HUES64 (cell line): ENCODE measurements at regions not wholly inside any gene's neighbourhood (a gene's known extent, or its start where the extent isn't known, plus 50 kb on each side); places are given as distances from the start of the nearest gene placed in this dataset.

Experiments used
- H3K27ac ChIP-seq: 2 replicates; pipeline ENCODE4 v1.7.0; 2013; ENCODE audit warnings: low read depth, low read length, inconsistent platforms
- H3K27me3 ChIP-seq: 2 replicates; pipeline ENCODE4 v1.6.1; 2013; ENCODE audit warnings: mild to moderate bottlenecking, low read length; ENCODE audit not compliant: insufficient read depth
- H3K36me3 ChIP-seq: 2 replicates; pipeline ENCODE4 v1.6.1; 2013; ENCODE audit warnings: mild to moderate bottlenecking, low read length; ENCODE audit not compliant: insufficient read depth
- H3K4me1 ChIP-seq: 2 replicates; pipeline ENCODE4 v1.6.1; 2013; ENCODE audit warnings: mild to moderate bottlenecking, low read length, moderate library complexity; ENCODE audit not compliant: insufficient read depth
- H3K4me3 ChIP-seq: 2 replicates; pipeline ENCODE4 v1.5.1; 2013; ENCODE audit warnings: mild to moderate bottlenecking, low read length, moderate library complexity
- H3K9ac ChIP-seq: 2 replicates; pipeline ENCODE4 v1.6.1; 2013; ENCODE audit warnings: mild to moderate bottlenecking, low read depth, low read length
- H3K9me3 ChIP-seq: 2 replicates; pipeline ENCODE4 v1.6.1; 2013; ENCODE audit warnings: low read depth, low read length; ENCODE audit not compliant: insufficient read depth
- WGBS: fragments of 150-250, 120-280 bp; methylation state at CpG from one replicate; pipeline ENCODE4 v1.1.7; 2013; ENCODE audit warnings: missing lambda C conversion rate; 5-methylcytosine and 5-hydroxymethylcytosine counted together

DNA sequence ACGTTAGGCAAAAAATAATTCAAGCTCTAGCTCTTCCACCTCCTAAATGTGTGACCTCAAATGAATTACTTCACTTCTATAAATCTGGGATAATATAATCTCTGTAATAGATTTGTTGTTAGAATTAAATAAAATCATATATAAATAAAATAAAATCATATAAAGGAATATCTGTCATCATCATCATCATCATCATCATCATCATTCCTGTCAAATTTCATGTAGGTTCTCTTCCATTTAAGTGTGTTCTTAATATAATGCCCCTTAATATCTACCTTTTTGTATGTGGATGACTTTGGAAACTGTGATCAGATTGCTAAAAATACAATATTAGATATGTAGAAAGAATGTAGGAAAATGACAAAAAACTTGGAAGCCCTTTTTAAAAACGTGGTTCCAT is 621.0 kb downstream of the ADGRL2 start:
- Histone ChIP-seq H3K27me3 (no peaks in the 10 kb centered on the region), H3K36me3 (no peaks in the 10 kb centered on the region), H3K9me3 (no peaks in the 10 kb centered on the region), H3K4me1 (peaks cover 3% of the 10 kb centered on the region; the same call in 1 of the 2 replicates), H3K27ac (no peak overlapping the region), H3K4me3 (no peak overlapping the region), H3K9ac (no peak overlapping the region)
- WGBS, result 90% methylated on average over 2 of the region's 2 CpGs

DNA sequence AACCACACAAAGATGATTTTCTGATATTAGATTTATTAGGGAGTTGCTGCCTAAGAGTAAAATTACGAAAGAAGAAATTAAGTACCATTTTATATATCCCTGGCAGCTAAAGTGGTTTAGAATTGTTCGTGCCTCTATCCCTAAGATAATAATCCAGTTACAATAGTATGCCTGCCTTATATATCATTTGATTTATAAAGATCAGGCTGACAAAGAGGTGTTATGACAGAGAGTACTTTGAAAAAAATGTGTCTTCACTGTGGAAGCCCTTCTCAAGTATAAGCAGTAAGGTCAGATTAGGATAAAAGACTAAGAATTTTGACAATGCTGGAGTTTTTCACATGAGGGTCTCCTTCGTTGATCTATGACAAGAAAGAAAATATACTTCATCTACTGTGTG is 619.9 kb downstream of the ADGRL2 start:
- 100% methylated on average over 1 of the region's 3 CpGs for WGBS
- H3K9ac ChIP-seq, result no peak overlapping the region
- no peak overlapping the region for H3K4me3 ChIP-seq
- peaks cover 3% of the 10 kb centered on the region; the same call in 1 of the 2 replicates for H3K4me1 ChIP-seq
- no peaks in the 10 kb centered on the region for H3K9me3 ChIP-seq
- no peaks in the 10 kb centered on the region for H3K36me3 ChIP-seq
- no peak overlapping the region for H3K27ac ChIP-seq
- no peaks in the 10 kb centered on the region for H3K27me3 ChIP-seq

DNA sequence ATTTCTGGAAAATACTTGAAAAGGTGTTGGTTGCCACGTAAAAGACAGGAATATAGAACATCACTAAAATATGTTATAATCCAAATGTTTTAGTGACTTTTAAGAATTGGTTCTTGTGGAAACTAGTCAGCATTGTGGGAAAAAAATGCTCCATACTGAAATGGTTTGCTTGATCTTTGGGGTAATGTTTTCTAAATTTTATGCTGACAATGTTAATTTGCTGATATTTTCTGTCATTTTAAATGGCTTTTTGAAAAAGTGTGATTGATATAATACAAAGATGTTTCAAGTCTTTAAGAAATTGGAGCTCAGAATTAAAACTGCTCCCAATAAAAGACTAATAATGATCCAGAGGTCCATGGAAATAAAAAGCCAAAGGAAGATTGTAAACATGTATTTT is 610.9 kb downstream of the ADGRL2 start:
- Histone ChIP-seq H3K9me3 (no peaks in the 10 kb centered on the region), H3K27ac (no peak overlapping the region), H3K27me3 (no peaks in the 10 kb centered on the region), H3K4me3 (no peak overlapping the region), H3K36me3 (no peaks in the 10 kb centered on the region), H3K4me1 (no peaks in the 10 kb centered on the region), H3K9ac (no peak overlapping the region)
- WGBS, result no CpG with 5 or more reads among the region's 1 CpG

- no peaks in the 10 kb centered on the region for H3K36me3 ChIP-seq
These were observed 604.6 kb downstream of the ADGRL2 start for GRCh38 chr1:82405333-82405732.

DNA sequence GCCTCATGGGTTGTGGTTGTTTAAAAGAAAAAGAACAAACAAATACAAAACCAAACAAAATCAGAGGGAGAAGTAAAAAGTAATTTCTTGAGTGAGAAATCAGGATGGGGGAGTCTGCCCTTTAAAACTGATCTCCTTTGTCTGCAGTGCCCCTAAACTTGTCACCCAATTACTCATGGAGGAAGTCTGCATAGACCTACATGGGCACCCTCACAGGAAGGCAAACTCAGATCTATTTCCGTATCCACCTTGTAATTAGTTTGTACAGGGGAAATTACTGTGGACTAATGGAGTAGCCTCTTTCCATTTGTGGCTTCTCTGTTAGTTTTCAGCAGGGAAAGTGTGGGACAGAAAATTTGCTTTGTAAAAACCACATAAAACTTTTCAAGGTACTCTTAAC is 600.4 kb downstream of the ADGRL2 start:
- H3K9ac ChIP-seq, result no peak overlapping the region
- H3K27ac ChIP-seq, result no peak overlapping the region
- no peaks in the 10 kb centered on the region for H3K4me1 ChIP-seq
- H3K36me3 ChIP-seq, result no peaks in the 10 kb centered on the region
- 100% methylated on average over 1 of the region's 1 CpG for WGBS
- no peaks in the 10 kb centered on the region for H3K9me3 ChIP-seq
- H3K27me3 ChIP-seq, result no peaks in the 10 kb centered on the region
- no peak overlapping the region for H3K4me3 ChIP-seq

More at GRCh38 chr1:82405333-82405732, 604.6 kb downstream of the ADGRL2 start:
- H3K9ac ChIP-seq, result no peak overlapping the region
- WGBS, result 100% methylated on average over 1 of the region's 1 CpG
- no peaks in the 10 kb centered on the region for H3K9me3 ChIP-seq
- H3K4me3 ChIP-seq, result no peak overlapping the region
- no peaks in the 10 kb centered on the region for H3K27me3 ChIP-seq
- H3K4me1 ChIP-seq, result no peaks in the 10 kb centered on the region
- no peak overlapping the region for H3K27ac ChIP-seq

DNA sequence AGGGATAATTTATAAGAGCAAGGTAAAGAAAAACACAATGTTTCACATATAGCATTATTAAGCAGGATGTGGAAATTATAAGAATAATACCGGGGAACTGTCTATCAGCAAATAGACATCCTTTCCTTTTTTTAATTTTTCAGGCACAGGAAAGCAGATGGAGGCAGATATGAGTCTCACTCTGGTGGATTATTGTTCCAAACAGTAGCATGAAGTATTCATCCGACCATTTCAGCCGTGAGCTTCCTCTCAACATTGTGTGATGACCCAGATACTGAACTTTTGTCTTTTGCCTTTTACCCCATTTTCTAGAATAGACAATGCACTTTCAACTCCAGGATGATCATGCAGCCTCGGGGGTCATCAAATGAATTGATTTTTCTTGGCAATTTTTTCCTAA is 599.8 kb downstream of the ADGRL2 start:
- no peaks in the 10 kb centered on the region for H3K27me3 ChIP-seq
- no peaks in the 10 kb centered on the region for H3K9me3 ChIP-seq
- H3K4me3 ChIP-seq, result no peak overlapping the region
- no peak overlapping the region for H3K27ac ChIP-seq
- no peak overlapping the region for H3K9ac ChIP-seq
- H3K4me1 ChIP-seq, result no peaks in the 10 kb centered on the region
- WGBS, result 90% methylated on average over 3 of the region's 4 CpGs
- H3K36me3 ChIP-seq, result no peaks in the 10 kb centered on the region

- no peaks in the 10 kb centered on the region for H3K36me3 ChIP-seq
- no peak overlapping the region for H3K9ac ChIP-seq
- H3K4me1 ChIP-seq, result no peaks in the 10 kb centered on the region
- no peak overlapping the region for H3K27ac ChIP-seq
- H3K4me3 ChIP-seq, result no peak overlapping the region
- H3K27me3 ChIP-seq, result no peaks in the 10 kb centered on the region
- H3K9me3 ChIP-seq, result no peaks in the 10 kb centered on the region
These were observed 598.4 kb downstream of the ADGRL2 start for GRCh38 chr1:82399093-82399492.

- Histone ChIP-seq H3K9ac (no peak overlapping the region), H3K36me3 (no peaks in the 10 kb centered on the region), H3K9me3 (no peaks in the 10 kb centered on the region), H3K4me1 (no peaks in the 10 kb centered on the region), H3K27ac (no peak overlapping the region), H3K27me3 (no peaks in the 10 kb centered on the region), H3K4me3 (no peak overlapping the region)
These were observed 597.6 kb downstream of the ADGRL2 start for GRCh38 chr1:82398357-82398756.

- H3K4me1 ChIP-seq, result no peaks in the 10 kb centered on the region; the same call in 1 of the 2 replicates
- 91% methylated on average over 3 of the region's 4 CpGs for WGBS
- no peak overlapping the region for H3K9ac ChIP-seq
- H3K36me3 ChIP-seq, result no peaks in the 10 kb centered on the region
- no peaks in the 10 kb centered on the region for H3K9me3 ChIP-seq
- no peaks in the 10 kb centered on the region for H3K27me3 ChIP-seq
- no peak overlapping the region for H3K27ac ChIP-seq
- no peak overlapping the region for H3K4me3 ChIP-seq
These were observed 594.7 kb downstream of the ADGRL2 start for GRCh38 chr1:82395440-82395839.

GRCh38 chr1:82392946-82393345 is 592.2 kb downstream of the ADGRL2 start:
- no peak overlapping the region for H3K9ac ChIP-seq
- 100% methylated on average over 1 of the region's 1 CpG for WGBS
- no peaks in the 10 kb centered on the region for H3K36me3 ChIP-seq
- no peaks in the 10 kb centered on the region for H3K9me3 ChIP-seq
- H3K27ac ChIP-seq, result no peak overlapping the region
- H3K4me3 ChIP-seq, result no peak overlapping the region
- H3K27me3 ChIP-seq, result no peaks in the 10 kb centered on the region
- H3K4me1 ChIP-seq, result no peaks in the 10 kb centered on the region; the same call in 1 of the 2 replicates

- Histone ChIP-seq H3K4me1 (no peaks in the 10 kb centered on the region; the same call in 1 of the 2 replicates), H3K9me3 (no peaks in the 10 kb centered on the region), H3K27ac (no peak overlapping the region), H3K9ac (no peak overlapping the region), H3K4me3 (no peak overlapping the region), H3K36me3 (no peaks in the 10 kb centered on the region), H3K27me3 (no peaks in the 10 kb centered on the region)
- WGBS, result 89% methylated on average over 2 of the region's 2 CpGs
These were observed 591.8 kb downstream of the ADGRL2 start for GRCh38 chr1:82392513-82392912.

GRCh38 chr1:82391712-82392111 is 591.0 kb downstream of the ADGRL2 start:
- H3K36me3 ChIP-seq, result no peaks in the 10 kb centered on the region
- H3K9ac ChIP-seq, result no peak overlapping the region
- no peaks in the 10 kb centered on the region for H3K27me3 ChIP-seq
- WGBS, result 97% methylated on average over 2 of the region's 2 CpGs
- H3K9me3 ChIP-seq, result no peaks in the 10 kb centered on the region
- no peaks in the 10 kb centered on the region; the same call in 1 of the 2 replicates for H3K4me1 ChIP-seq
- no peak overlapping the region for H3K27ac ChIP-seq
- no peak overlapping the region for H3K4me3 ChIP-seq
